ENCODE measurements at regions not wholly inside any gene's neighbourhood (a gene's known extent, or its start where the extent isn't known, plus 50 kb on each side); places are given as distances from the start of the nearest gene placed in this dataset.
"Not testable (repeated sequence)": the region's sequence is repeated elsewhere in the genome, so short reads cannot be mapped to it uniquely, and the experiment has no call there.

- H3K27me3 ChIP-seq (ENCODE audit: control insufficient read depth, insufficient read depth, low read length); H3K9ac ChIP-seq (ENCODE audit: low read depth, low read length); H3K27ac ChIP-seq (ENCODE audit: low read depth, low read length); H3K4me3 ChIP-seq (ENCODE audit: low read depth, low read length); H3K9me3 ChIP-seq (ENCODE audit: control insufficient read depth, insufficient read depth, low read length); H3K4me1 ChIP-seq (ENCODE audit: control insufficient read depth, insufficient read depth, low read length); H3K36me3 ChIP-seq (ENCODE audit: control insufficient read depth, insufficient read depth, low read length): not testable (repeated sequence)
Observed at GRCh38 chr20:5471866-5472265, 138.9 kb downstream of the GPCPD1 start.

- Histone ChIP-seq H3K9ac (ENCODE audit: low read depth, low read length) (no peak overlapping the region), H3K4me1 (ENCODE audit: control insufficient read depth, insufficient read depth, low read length) (no peaks in the 10 kb centered on the region), H3K9me3 (ENCODE audit: control insufficient read depth, insufficient read depth, low read length) (no peaks in the 10 kb centered on the region), H3K4me3 (ENCODE audit: low read depth, low read length) (no peak overlapping the region), H3K27ac (ENCODE audit: low read depth, low read length) (no peak overlapping the region), H3K27me3 (ENCODE audit: control insufficient read depth, insufficient read depth, low read length) (no peaks in the 10 kb centered on the region), H3K36me3 (ENCODE audit: control insufficient read depth, insufficient read depth, low read length) (no peaks in the 10 kb centered on the region)
Observed at GRCh38 chr20:5471368-5471767, 139.4 kb downstream of the GPCPD1 start.

- Histone ChIP-seq H3K4me3 (ENCODE audit: low read depth, low read length) (no peak overlapping the region), H3K4me1 (ENCODE audit: control insufficient read depth, insufficient read depth, low read length) (no peaks in the 10 kb centered on the region), H3K27me3 (ENCODE audit: control insufficient read depth, insufficient read depth, low read length) (no peaks in the 10 kb centered on the region), H3K9ac (ENCODE audit: low read depth, low read length) (no peak overlapping the region), H3K36me3 (ENCODE audit: control insufficient read depth, insufficient read depth, low read length) (no peaks in the 10 kb centered on the region), H3K9me3 (ENCODE audit: control insufficient read depth, insufficient read depth, low read length) (no peaks in the 10 kb centered on the region), H3K27ac (ENCODE audit: low read depth, low read length) (no peak overlapping the region)
Observed at GRCh38 chr20:5470943-5471342, 139.9 kb downstream of the GPCPD1 start.

GRCh38 chr20:5470458-5470857, 140.3 kb downstream of the GPCPD1 start:
- no peaks in the 10 kb centered on the region for H3K36me3 ChIP-seq (ENCODE audit: control insufficient read depth, insufficient read depth, low read length)
- no peak overlapping the region for H3K4me3 ChIP-seq (ENCODE audit: low read depth, low read length)
- no peaks in the 10 kb centered on the region for H3K4me1 ChIP-seq (ENCODE audit: control insufficient read depth, insufficient read depth, low read length)
- H3K27ac ChIP-seq (ENCODE audit: low read depth, low read length): no peak overlapping the region
- no peak overlapping the region for H3K9ac ChIP-seq (ENCODE audit: low read depth, low read length)
- H3K27me3 ChIP-seq (ENCODE audit: control insufficient read depth, insufficient read depth, low read length): no peaks in the 10 kb centered on the region
- H3K9me3 ChIP-seq (ENCODE audit: control insufficient read depth, insufficient read depth, low read length): no peaks in the 10 kb centered on the region

- Histone ChIP-seq H3K27ac (ENCODE audit: low read depth, low read length) (no peak overlapping the region), H3K4me3 (ENCODE audit: low read depth, low read length) (no peak overlapping the region), H3K9me3 (ENCODE audit: control insufficient read depth, insufficient read depth, low read length) (peaks cover 3% of the 10 kb centered on the region; the same call in 1 of the 2 replicates), H3K9ac (ENCODE audit: low read depth, low read length) (no peak overlapping the region), H3K4me1 (ENCODE audit: control insufficient read depth, insufficient read depth, low read length) (no peaks in the 10 kb centered on the region), H3K36me3 (ENCODE audit: control insufficient read depth, insufficient read depth, low read length) (no peaks in the 10 kb centered on the region), H3K27me3 (ENCODE audit: control insufficient read depth, insufficient read depth, low read length) (no peaks in the 10 kb centered on the region)
Observed at GRCh38 chr20:5469111-5469510, 141.7 kb downstream of the GPCPD1 start.

- H3K9ac ChIP-seq (ENCODE audit: low read depth, low read length): no peak overlapping the region
- no peaks in the 10 kb centered on the region for H3K27me3 ChIP-seq (ENCODE audit: control insufficient read depth, insufficient read depth, low read length)
- no peak overlapping the region for H3K27ac ChIP-seq (ENCODE audit: low read depth, low read length)
- no peak overlapping the region for H3K4me3 ChIP-seq (ENCODE audit: low read depth, low read length)
- H3K4me1 ChIP-seq (ENCODE audit: control insufficient read depth, insufficient read depth, low read length): no peaks in the 10 kb centered on the region
- peaks cover 3% of the 10 kb centered on the region; the same call in 1 of the 2 replicates for H3K9me3 ChIP-seq (ENCODE audit: control insufficient read depth, insufficient read depth, low read length)
- H3K36me3 ChIP-seq (ENCODE audit: control insufficient read depth, insufficient read depth, low read length): no peaks in the 10 kb centered on the region
Observed at GRCh38 chr20:5467086-5467485, 143.7 kb downstream of the GPCPD1 start.

- Histone ChIP-seq H3K4me1 (ENCODE audit: control insufficient read depth, insufficient read depth, low read length) (no peaks in the 10 kb centered on the region), H3K36me3 (ENCODE audit: control insufficient read depth, insufficient read depth, low read length) (no peaks in the 10 kb centered on the region), H3K9me3 (ENCODE audit: control insufficient read depth, insufficient read depth, low read length) (peaks cover 3% of the 10 kb centered on the region; the same call in 1 of the 2 replicates), H3K27ac (ENCODE audit: low read depth, low read length) (no peak overlapping the region), H3K27me3 (ENCODE audit: control insufficient read depth, insufficient read depth, low read length) (no peaks in the 10 kb centered on the region), H3K4me3 (ENCODE audit: low read depth, low read length) (no peak overlapping the region), H3K9ac (ENCODE audit: low read depth, low read length) (no peak overlapping the region)
Observed at GRCh38 chr20:5465604-5465927, 145.2 kb downstream of the GPCPD1 start.

GRCh38 chr20:5464901-5465603, 145.8 kb downstream of the GPCPD1 start:
- Histone ChIP-seq H3K27ac (ENCODE audit: low read depth, low read length) (no peak overlapping the region), H3K27me3 (ENCODE audit: control insufficient read depth, insufficient read depth, low read length) (no peaks in the 10 kb centered on the region), H3K4me1 (ENCODE audit: control insufficient read depth, insufficient read depth, low read length) (no peaks in the 10 kb centered on the region), H3K9ac (ENCODE audit: low read depth, low read length) (no peak overlapping the region), H3K9me3 (ENCODE audit: control insufficient read depth, insufficient read depth, low read length) (peaks cover 3% of the 10 kb centered on the region; the same call in 1 of the 2 replicates), H3K36me3 (ENCODE audit: control insufficient read depth, insufficient read depth, low read length) (no peaks in the 10 kb centered on the region), H3K4me3 (ENCODE audit: low read depth, low read length) (no peak overlapping the region)

GRCh38 chr20:5463007-5463686, 146.4 kb upstream of the PROKR2 start:
- no peaks in the 10 kb centered on the region for H3K36me3 ChIP-seq (ENCODE audit: control insufficient read depth, insufficient read depth, low read length)
- H3K9ac ChIP-seq (ENCODE audit: low read depth, low read length): no peak overlapping the region
- H3K27ac ChIP-seq (ENCODE audit: low read depth, low read length): no peak overlapping the region
- no peak overlapping the region for H3K4me3 ChIP-seq (ENCODE audit: low read depth, low read length)
- H3K27me3 ChIP-seq (ENCODE audit: control insufficient read depth, insufficient read depth, low read length): no peaks in the 10 kb centered on the region
- peaks cover 3% of the 10 kb centered on the region; the same call in 1 of the 2 replicates for H3K9me3 ChIP-seq (ENCODE audit: control insufficient read depth, insufficient read depth, low read length)
- no peaks in the 10 kb centered on the region for H3K4me1 ChIP-seq (ENCODE audit: control insufficient read depth, insufficient read depth, low read length)

GRCh38 chr20:5453745-5454144, 137.0 kb upstream of the PROKR2 start:
- not testable (repeated sequence) for H3K9me3 ChIP-seq (ENCODE audit: control insufficient read depth, insufficient read depth, low read length); H3K4me3 ChIP-seq (ENCODE audit: low read depth, low read length); H3K4me1 ChIP-seq (ENCODE audit: control insufficient read depth, insufficient read depth, low read length); H3K9ac ChIP-seq (ENCODE audit: low read depth, low read length); H3K36me3 ChIP-seq (ENCODE audit: control insufficient read depth, insufficient read depth, low read length); H3K27ac ChIP-seq (ENCODE audit: low read depth, low read length); H3K27me3 ChIP-seq (ENCODE audit: control insufficient read depth, insufficient read depth, low read length)

- H3K4me1 ChIP-seq (ENCODE audit: control insufficient read depth, insufficient read depth, low read length); H3K36me3 ChIP-seq (ENCODE audit: control insufficient read depth, insufficient read depth, low read length); H3K27ac ChIP-seq (ENCODE audit: low read depth, low read length); H3K9ac ChIP-seq (ENCODE audit: low read depth, low read length); H3K27me3 ChIP-seq (ENCODE audit: control insufficient read depth, insufficient read depth, low read length); H3K4me3 ChIP-seq (ENCODE audit: low read depth, low read length); H3K9me3 ChIP-seq (ENCODE audit: control insufficient read depth, insufficient read depth, low read length): not testable (repeated sequence)
Observed at GRCh38 chr20:5453316-5453715, 136.6 kb upstream of the PROKR2 start.

Data from HUES48 (cell line).